K562 (cell line): ENCODE measurements at regions not wholly inside any gene's neighbourhood (a gene's known extent, or its start where the extent isn't known, plus 50 kb on each side); places are given as distances from the start of the nearest gene placed in this dataset.

Experiments used
- ATAC-seq: fragments of 200-7000 bp; cut with Tn5 transposase; 3 replicates; pipeline ENCODE4 v1.9.1; 2020; ENCODE audit warnings: moderate library complexity
- BruUV-seq: library from RNA; stranded (reverse); fragments of 400-500 nt; replicated peaks from 2 replicates; lab custom pipeline; 2021; lab: Mats Ljungman, UMichigan
- CTCF ChIA-PET: fragments of 300-600 bp; formaldehyde crosslinking; extraction: SDS; loops from one replicate; lab custom pipeline; 2021; ENCODE audit warnings: low intra/inter-chr PET ratio; lab: Yijun Ruan, JAX
- POLR2A ChIA-PET: fragments of 300-600, 350-650 bp; sonication (Branson Sonifier 250); formaldehyde crosslinking; extraction: SDS; loops from one replicate; lab custom pipeline; 2021; ENCODE audit warnings: antibody characterized with exemption, inconsistent platforms; lab: Yijun Ruan, JAX
- DNase-seq, 4 experiments: peaks; one replicate each; pipeline versions ENCODE4 v3.0.0 to v3.0.0-alpha.2; 2011 to 2018; ENCODE audit warnings: low spot score in 3 of 4, mixed read lengths in 3 of 4; ENCODE audit errors: extremely low read depth in 1 of 4
- FAIRE-seq: peaks from 2 replicates; lab custom pipeline; 2011; peaks lifted over from hg19 to GRCh38; lab: Jason Lieb, UNC
- H2AFZ ChIP-seq: 2 replicates; pipeline ENCODE4 v1.6.0; 2011; ENCODE audit warnings: low read depth, low read length, control low read depth, inconsistent platforms
- H3K27ac ChIP-seq: fragments of 200-600 bp; 3 replicates; pipeline ENCODE4 v1.8.0; 2011; ENCODE audit warnings: low read depth, mild to moderate bottlenecking, control low read depth, inconsistent platforms, low read length, moderate library complexity, mixed read lengths; ENCODE audit errors: extremely low read depth
- H3K27me3 ChIP-seq, 2 experiments: fragments of 300-600 bp in 1 of 2; 2 replicates in 1 of 2; 3 replicates in 1 of 2; pipeline versions ENCODE4 v1.6.0 to v1.8.0; 2011; ENCODE audit warnings: inconsistent platforms in 2 of 2, low read length in 2 of 2, mild to moderate bottlenecking in 1 of 2, mixed read lengths in 1 of 2, moderate library complexity in 1 of 2; ENCODE audit not compliant: control insufficient read depth in 2 of 2, insufficient read depth in 2 of 2
- H3K36me3 ChIP-seq: fragments of 300-600 bp; 3 replicates; pipeline ENCODE4 v1.8.0; 2011; ENCODE audit warnings: mild to moderate bottlenecking, low read length, inconsistent platforms; ENCODE audit not compliant: control insufficient read depth, insufficient read depth
- H3K4me1 ChIP-seq, 2 experiments: fragments of 200-600 bp in 1 of 2; replicated peaks in 1 of 2; 2 replicates in 1 of 2; 3 replicates in 1 of 2; pipeline versions ENCODE4 v1.5.1 to v1.8.0; 2011; ENCODE audit warnings: inconsistent platforms in 2 of 2, low read length in 2 of 2, mild to moderate bottlenecking in 1 of 2, mixed read lengths in 1 of 2, moderate library complexity in 1 of 2; ENCODE audit not compliant: control insufficient read depth in 2 of 2, insufficient read depth in 2 of 2
- H3K4me2 ChIP-seq: 2 replicates; pipeline ENCODE4 v1.6.1; 2011; ENCODE audit warnings: low read length, control low read depth, inconsistent platforms, mixed read lengths; ENCODE audit not compliant: insufficient read depth
- H3K4me3 ChIP-seq: fragments of 200-600 bp; sonication (generic), shearing (Covaris generic); 2 replicates; pipeline ENCODE4 v1.5.1; 2016; ENCODE audit warnings: control low read depth, inconsistent platforms
- H3K79me2 ChIP-seq: fragments of 200-600 bp; 3 replicates; pipeline ENCODE4 v1.8.0; 2011; ENCODE audit warnings: low read length, inconsistent platforms; ENCODE audit not compliant: control insufficient read depth, insufficient read depth
- H3K9ac ChIP-seq, 2 experiments: 2 replicates each; pipeline versions ENCODE4 v1.6.0 to v1.6.1; 2011; ENCODE audit warnings: low read depth in 2 of 2, low read length in 2 of 2, control low read depth in 1 of 2, inconsistent platforms in 1 of 2, mild to moderate bottlenecking in 1 of 2, mixed read lengths in 1 of 2; ENCODE audit not compliant: insufficient read depth in 1 of 2
- H3K9me1 ChIP-seq: one replicate; pipeline ENCODE4 v1.6.0; 2011; ENCODE audit warnings: inconsistent platforms, mild to moderate bottlenecking, low read length, moderate library complexity; ENCODE audit not compliant: control insufficient read depth, insufficient read depth
- H3K9me3 ChIP-seq: replicated peaks from 2 replicates; pipeline ENCODE4 v1.5.1; 2011; ENCODE audit warnings: low read depth, low read length, inconsistent platforms; ENCODE audit not compliant: control insufficient read depth, insufficient read depth
- H4K20me1 ChIP-seq: replicated peaks from 2 replicates; pipeline ENCODE4 v1.6.1; 2011; ENCODE audit warnings: low read length, inconsistent platforms, mixed read lengths; ENCODE audit not compliant: control insufficient read depth, insufficient read depth
- ATF2 ChIP-seq: sonication (generic); formaldehyde crosslinking; IDR thresholded peaks from 2 replicates; pipeline ENCODE4 v1.8.1; 2022; ENCODE audit warnings: missing genetic modification reagents
- CTCF ChIP-seq, 3 experiments: IDR thresholded peaks in 2 of 3; conservative IDR thresholded peaks in 1 of 3; 2 replicates each; pipeline ENCODE4 v1.5.1; 2011 to 2012; ENCODE audit warnings: low read length in 3 of 3, mild to moderate bottlenecking in 3 of 3, control low read depth in 2 of 3, improper control_type of control experiment in 1 of 3, inconsistent platforms in 1 of 3, low read depth in 1 of 3, mixed read lengths in 1 of 3, moderate library complexity in 1 of 3; ENCODE audit not compliant: insufficient read depth in 2 of 3
- ETV6 ChIP-seq, 3 experiments: fragments of 150-350 bp in 1 of 3; sonication (generic) in 1 of 3; formaldehyde crosslinking in 1 of 3; IDR thresholded peaks; 2 replicates each; pipeline versions ENCODE4 v1.6.1 to v1.8.0; 2014 to 2022; ENCODE audit warnings: borderline replicate concordance in 2 of 3, low read depth in 2 of 3, antibody characterized with exemption in 1 of 3, low read length in 1 of 3, mild to moderate bottlenecking in 1 of 3, missing genetic modification reagents in 1 of 3
- KAT7 ChIP-seq: sonication (generic); formaldehyde crosslinking; IDR thresholded peaks from 2 replicates; pipeline ENCODE4 v1.8.0; 2022; ENCODE audit warnings: missing genetic modification reagents, mild to moderate bottlenecking, borderline replicate concordance
- PRDM10 ChIP-seq: fragments of 450-650 bp; IDR thresholded peaks from 2 replicates; pipeline ENCODE4 v1.6.1; 2018; ENCODE audit not compliant: partially characterized antibody
- RBM17 ChIP-seq: fragments of 200-400 bp; formaldehyde crosslinking; IDR thresholded peaks from 2 replicates; pipeline ENCODE4 v1.6.1; 2017; ENCODE audit warnings: low read depth, mild to moderate bottlenecking, low read length, borderline replicate concordance
- RBM22 ChIP-seq: fragments of 200-400 bp; formaldehyde crosslinking; IDR thresholded peaks from 2 replicates; pipeline ENCODE4 v1.6.1; 2018; ENCODE audit warnings: low read length, low read depth; ENCODE audit not compliant: poor library complexity, severe bottlenecking
- SPI1 ChIP-seq: IDR thresholded peaks from 2 replicates; pipeline ENCODE4 v1.6.1; 2011; ENCODE audit warnings: low read depth, low read length, control low read depth, borderline replicate concordance
- STAT5A ChIP-seq: IDR thresholded peaks from 2 replicates; pipeline ENCODE4 v1.6.1; 2012; ENCODE audit warnings: low read length, inconsistent platforms, borderline replicate concordance
- ZBTB12 ChIP-seq: fragments of 250-450 bp; sonication (Bioruptor Pico); IDR thresholded peaks from 2 replicates; pipeline ENCODE4 v1.4.0; 2020
- ZBTB17 ChIP-seq: fragments of 450-650 bp; formaldehyde crosslinking; IDR thresholded peaks from 2 replicates; pipeline ENCODE4 v1.4.0; 2020; ENCODE audit warnings: mild to moderate bottlenecking
- ZNF778 ChIP-seq: fragments of 450-650 bp; formaldehyde crosslinking; IDR thresholded peaks from 2 replicates; pipeline ENCODE4 v1.4.0; 2020; ENCODE audit warnings: mild to moderate bottlenecking, moderate library complexity
- WGBS: fragments of 100-300 bp; shearing (Covaris generic); methylation state at CpG from one replicate; pipeline ENCODE4 v1.1.6; 2016; ENCODE audit warnings: low coverage, mixed read lengths; ENCODE audit not compliant: insufficient coverage; ENCODE audit errors: missing lambda C conversion rate; 5-methylcytosine and 5-hydroxymethylcytosine counted together
- in situ Hi-C: fragments of 300-500 bp; cut with MboI; formaldehyde crosslinking; loops from 4 replicates; pipeline ENCODE4 v1.15.0; 2018; ENCODE audit warnings: inconsistent platforms, mixed read lengths
- intact Hi-C: fragments of 100-400 bp; cut with micrococcal nuclease; formaldehyde crosslinking; loops from 2 replicates; pipeline ENCODE4 v1.14.2; 2022

- no peaks in the 10 kb centered on the region for H3K36me3 ChIP-seq
- no peak for FAIRE-seq
- H3K9me3 ChIP-seq: no peaks in the 10 kb centered on the region
- H3K79me2 ChIP-seq: no peaks in the 10 kb centered on the region
- H3K9me1 ChIP-seq: no peaks in the 10 kb centered on the region
- ChIA-PET CTCF (no interaction called here), POLR2A (no interaction called here)
- intact Hi-C loops (no loop called here), in situ Hi-C loops (no loop called here)
- BruUV-seq: no TSS peak
- DNase-seq: no peak
- H3K27me3 ChIP-seq: no peaks in the 10 kb centered on the region
- no peak overlapping the region for H3K27ac ChIP-seq
- H3K9ac ChIP-seq: no peak overlapping the region
- H3K4me3 ChIP-seq: no peak overlapping the region
- no peaks in the 10 kb centered on the region for H4K20me1 ChIP-seq
- 2% methylated on average over 3 of the region's 3 CpGs for WGBS
- no peak overlapping the region for H2AFZ ChIP-seq
- H3K4me1 ChIP-seq: no peaks in the 10 kb centered on the region
- ATAC-seq: no peak
- no peak overlapping the region for H3K4me2 ChIP-seq
- no peak for TF ChIP-seq ZBTB17 (CRISPR knock-in tag)
- no peak for TF ChIP-seq ATF2 (CRISPR knock-in tag)
- no peak for TF ChIP-seq PRDM10
- no peak for TF ChIP-seq ETV6 (IDR thresholded peaks at IDR 0.05; ENCODE audit: borderline replicate concordance in 1 of 2, low read depth in 2 of 2, low read length in 1 of 2)
- TF ChIP-seq ETV6 (CRISPR knock-in tag; IDR thresholded peaks at IDR 0.05; ENCODE audit: borderline replicate concordance): no peak
- TF ChIP-seq RBM17: no peak
- TF ChIP-seq CTCF (IDR thresholded peaks at IDR 0.05 in 2 of 3, conservative IDR thresholded peaks at IDR 0.05 in 1 of 3; ENCODE audit: insufficient read depth in 2 of 3, low read depth in 1 of 3, low read length in 3 of 3): no peak
- TF ChIP-seq KAT7 (CRISPR knock-in tag): no peak
- TF ChIP-seq ZNF778 (CRISPR knock-in tag): no peak
- TF ChIP-seq RBM22: no peak
- no peak for TF ChIP-seq SPI1
- no peak for TF ChIP-seq STAT5A
- no peak for TF ChIP-seq ZBTB12 (CRISPR knock-in tag)
Observed at GRCh38 chr2:41535575-41535974, 512.2 kb upstream of the PKDCC start.
